ENCODE measurements at regions not wholly inside any gene's neighbourhood (a gene's known extent, or its start where the extent isn't known, plus 50 kb on each side); places are given as distances from the start of the nearest gene placed in this dataset.
A peak's percentile ranks its signal among the peaks of the same experiment; 100 is the strongest.

GRCh38 chr4:122973465-122973864 is 51.1 kb upstream of the NUDT6 start:
- POLR2A ChIA-PET, result no interaction called here
- ATAC-seq, result no peak

GRCh38 chr4:122976111-122976510 is 53.7 kb upstream of the NUDT6 start:
- H3K4me3 ChIP-seq (ENCODE audit: low read length), result no peak overlapping the region
- ChIA-PET CTCF (no interaction called here), POLR2A (no interaction called here)
- peaks cover 7 to 72% (median 52%) of the 10 kb centered on the region in 5 donors for H3K36me3 Mint-ChIP-seq
- peaks cover 0 to 3% (median 0%) of the 10 kb centered on the region in 7 donors for H3K4me1 Mint-ChIP-seq
- H3K4me1 ChIP-seq (ENCODE audit: control insufficient read depth in 2 of 2, insufficient read depth in 2 of 2, low read length in 2 of 2), result no peaks in the 10 kb centered on the region
- no peak overlapping the region for H3K4me3 Mint-ChIP-seq
- DNase-seq (no peak), ATAC-seq (no peak)
- H3K36me3 ChIP-seq (ENCODE audit: control insufficient read depth in 2 of 3, insufficient read depth in 3 of 3, low read length in 3 of 3), result peaks cover 0 to 24% (median 6%) of the 10 kb centered on the region in 3 experiments
- peaks cover 0 to 5% (median 0%) of the 10 kb centered on the region in 3 experiments for H3K9me3 ChIP-seq (ENCODE audit: control insufficient read depth in 2 of 3, low read length in 3 of 3)
- no peaks in the 10 kb centered on the region for H3K27me3 Mint-ChIP-seq
- intact Hi-C loops (cut with micrococcal nuclease), result no loop called here
- no peak overlapping the region for H3K27ac ChIP-seq (ENCODE audit: low read depth, low read length)
- H3K27ac Mint-ChIP-seq, result no peak overlapping the region
- peaks cover 0 to 19% (median 5%) of the 10 kb centered on the region in 11 donors for H3K9me3 Mint-ChIP-seq
- no peaks in the 10 kb centered on the region for H3K27me3 ChIP-seq (ENCODE audit: control insufficient read depth in 2 of 2, insufficient read depth in 2 of 2, low read length in 2 of 2)

More at GRCh38 chr4:122973465-122973864, 51.1 kb upstream of the NUDT6 start:
- H3K9me3 Mint-ChIP-seq, result peaks cover 0 to 16% (median 4%) of the 10 kb centered on the region in 11 donors
- Histone ChIP-seq H3K27me3 (ENCODE audit: control insufficient read depth in 2 of 2, insufficient read depth in 2 of 2, low read length in 2 of 2) (no peaks in the 10 kb centered on the region), H3K27ac (ENCODE audit: low read depth, low read length) (no peak overlapping the region), H3K9me3 (ENCODE audit: control insufficient read depth in 2 of 3, low read length in 3 of 3) (peaks cover 0 to 5% (median 0%) of the 10 kb centered on the region in 3 experiments), H3K4me3 (ENCODE audit: low read length) (no peak overlapping the region), H3K4me1 (ENCODE audit: control insufficient read depth in 2 of 2, insufficient read depth in 2 of 2, low read length in 2 of 2) (no peaks in the 10 kb centered on the region), H3K36me3 (ENCODE audit: control insufficient read depth in 2 of 3, insufficient read depth in 3 of 3, low read length in 3 of 3) (peaks cover 0 to 17% (median 0%) of the 10 kb centered on the region in 3 experiments)
- DNase-seq, result no peak
- peaks cover 10 to 49% (median 36%) of the 10 kb centered on the region in 5 donors for H3K36me3 Mint-ChIP-seq
- CTCF ChIA-PET, result no interaction called here
- no peaks in the 10 kb centered on the region for H3K27me3 Mint-ChIP-seq
- H3K4me3 Mint-ChIP-seq, result no peak overlapping the region
- no peak overlapping the region for H3K27ac Mint-ChIP-seq
- intact Hi-C loops (cut with micrococcal nuclease), result no loop called here
- peaks cover 0 to 3% (median 1%) of the 10 kb centered on the region in 7 donors for H3K4me1 Mint-ChIP-seq

GRCh38 chr4:122977103-122977502 is 54.7 kb upstream of the NUDT6 start:
- Mint-ChIP-seq H3K27ac (no peak overlapping the region), H3K36me3 (peaks cover 7 to 81% (median 59%) of the 10 kb centered on the region in 5 donors)
- peaks cover 0 to 24% (median 6%) of the 10 kb centered on the region in 3 experiments for H3K36me3 ChIP-seq (ENCODE audit: control insufficient read depth in 2 of 3, insufficient read depth in 3 of 3, low read length in 3 of 3)

GRCh38 chr4:122978109-122978508 is 55.7 kb upstream of the NUDT6 start:
- Mint-ChIP-seq H3K27ac (no peak overlapping the region), H3K4me1 (peaks cover 0 to 5% (median 0%) of the 10 kb centered on the region in 7 donors), H3K9me3 (peaks cover 0 to 23% (median 5%) of the 10 kb centered on the region in 11 donors), H3K4me3 (no peak overlapping the region), H3K36me3 (peaks cover 7 to 85% (median 65%) of the 10 kb centered on the region in 5 donors), H3K27me3 (no peaks in the 10 kb centered on the region)
- no peaks in the 10 kb centered on the region for H3K4me1 ChIP-seq (ENCODE audit: control insufficient read depth in 2 of 2, insufficient read depth in 2 of 2, low read length in 2 of 2)
- DNase-seq (no peak), ATAC-seq (no peak)
- H3K36me3 ChIP-seq (ENCODE audit: control insufficient read depth in 2 of 3, insufficient read depth in 3 of 3, low read length in 3 of 3), result peaks cover 0 to 24% (median 6%) of the 10 kb centered on the region in 3 experiments
- intact Hi-C loops (cut with micrococcal nuclease), result no loop called here
- no peak overlapping the region for H3K4me3 ChIP-seq (ENCODE audit: low read length)
- peaks cover 0 to 5% (median 0%) of the 10 kb centered on the region in 3 experiments for H3K9me3 ChIP-seq (ENCODE audit: control insufficient read depth in 2 of 3, low read length in 3 of 3)
- no peaks in the 10 kb centered on the region for H3K27me3 ChIP-seq (ENCODE audit: control insufficient read depth in 2 of 2, insufficient read depth in 2 of 2, low read length in 2 of 2)
- ChIA-PET CTCF (no interaction called here), POLR2A (no interaction called here)
- no peak overlapping the region for H3K27ac ChIP-seq (ENCODE audit: low read depth, low read length)

More at GRCh38 chr4:122977103-122977502, 54.7 kb upstream of the NUDT6 start:
- Mint-ChIP-seq H3K9me3 (peaks cover 0 to 21% (median 5%) of the 10 kb centered on the region in 11 donors), H3K27me3 (no peaks in the 10 kb centered on the region), H3K4me3 (no peak overlapping the region), H3K4me1 (peaks cover 0 to 5% (median 0%) of the 10 kb centered on the region in 7 donors)
- intact Hi-C loops (cut with micrococcal nuclease), result no loop called here
- ATAC-seq, result no peak
- no peaks in the 10 kb centered on the region for H3K27me3 ChIP-seq (ENCODE audit: control insufficient read depth in 2 of 2, insufficient read depth in 2 of 2, low read length in 2 of 2)
- H3K27ac ChIP-seq (ENCODE audit: low read depth, low read length), result no peak overlapping the region
- no peaks in the 10 kb centered on the region for H3K4me1 ChIP-seq (ENCODE audit: control insufficient read depth in 2 of 2, insufficient read depth in 2 of 2, low read length in 2 of 2)
- ChIA-PET CTCF (no interaction called here), POLR2A (no interaction called here)
- H3K4me3 ChIP-seq (ENCODE audit: low read length), result no peak overlapping the region
- peaks cover 0 to 5% (median 0%) of the 10 kb centered on the region in 3 experiments for H3K9me3 ChIP-seq (ENCODE audit: control insufficient read depth in 2 of 3, low read length in 3 of 3)
- no peak for DNase-seq

- peaks cover 0 to 5% (median 0%) of the 10 kb centered on the region in 7 donors for H3K4me1 Mint-ChIP-seq
- no peak overlapping the region for H3K4me3 ChIP-seq (ENCODE audit: low read length)
- H3K27me3 ChIP-seq (ENCODE audit: control insufficient read depth in 2 of 2, insufficient read depth in 2 of 2, low read length in 2 of 2), result no peaks in the 10 kb centered on the region
- H3K4me1 ChIP-seq (ENCODE audit: control insufficient read depth in 2 of 2, insufficient read depth in 2 of 2, low read length in 2 of 2), result no peaks in the 10 kb centered on the region
- no peak overlapping the region for H3K4me3 Mint-ChIP-seq
- ATAC-seq (no peak), DNase-seq (no peak)
- peaks cover 12 to 85% (median 68%) of the 10 kb centered on the region in 5 donors for H3K36me3 Mint-ChIP-seq
- H3K36me3 ChIP-seq (ENCODE audit: control insufficient read depth in 2 of 3, insufficient read depth in 3 of 3, low read length in 3 of 3), result peaks cover 0 to 29% (median 6%) of the 10 kb centered on the region in 3 experiments
- no peaks in the 10 kb centered on the region for H3K27me3 Mint-ChIP-seq
- intact Hi-C loops (cut with micrococcal nuclease), result no loop called here
- CTCF ChIA-PET, result no interaction called here
- H3K9me3 ChIP-seq (ENCODE audit: control insufficient read depth in 2 of 3, low read length in 3 of 3), result peaks cover 0 to 8% (median 0%) of the 10 kb centered on the region in 3 experiments
- no peak overlapping the region for H3K27ac ChIP-seq (ENCODE audit: low read depth, low read length)
- POLR2A ChIA-PET, result no interaction called here
- H3K9me3 Mint-ChIP-seq, result peaks cover 0 to 25% (median 12%) of the 10 kb centered on the region in 11 donors
- H3K27ac Mint-ChIP-seq, result no peak overlapping the region
Measured at GRCh38 chr4:122978789-122979188, 56.4 kb upstream of the NUDT6 start.

GRCh38 chr4:122980860-122981259 is 58.5 kb upstream of the NUDT6 start:
- H3K4me3 ChIP-seq (ENCODE audit: low read length), result no peak overlapping the region
- Mint-ChIP-seq H3K27me3 (no peaks in the 10 kb centered on the region), H3K36me3 (peaks cover 22 to 90% (median 76%) of the 10 kb centered on the region in 5 donors), H3K9me3 (peaks cover 5 to 29% (median 21%) of the 10 kb centered on the region in 11 donors), H3K4me3 (no peak overlapping the region), H3K4me1 (peaks cover 0 to 5% (median 3%) of the 10 kb centered on the region in 7 donors), H3K27ac (peak overlapping the region in 1 of 9 donors; percentile 28)
- DNase-seq (no peak), ATAC-seq (no peak)
- intact Hi-C loops (cut with micrococcal nuclease), result no loop called here
- POLR2A ChIA-PET, result interaction anchor here (0.7 kb wide), 1 partner anchor 71 kb away, joined by 3 read pairs; no protein-coding TSS in a partner anchor
- H3K27me3 ChIP-seq (ENCODE audit: control insufficient read depth in 2 of 2, insufficient read depth in 2 of 2, low read length in 2 of 2), result no peaks in the 10 kb centered on the region
- peaks cover 0 to 9% (median 0%) of the 10 kb centered on the region in 3 experiments for H3K9me3 ChIP-seq (ENCODE audit: control insufficient read depth in 2 of 3, low read length in 3 of 3)
- H3K36me3 ChIP-seq (ENCODE audit: control insufficient read depth in 2 of 3, insufficient read depth in 3 of 3, low read length in 3 of 3), result peaks cover 0 to 36% (median 6%) of the 10 kb centered on the region in 3 experiments
- no peaks in the 10 kb centered on the region for H3K4me1 ChIP-seq (ENCODE audit: control insufficient read depth in 2 of 2, insufficient read depth in 2 of 2, low read length in 2 of 2)
- CTCF ChIA-PET, result no interaction called here
- H3K27ac ChIP-seq (ENCODE audit: low read depth, low read length), result no peak overlapping the region

GRCh38 chr4:122988696-122989095 is 66.3 kb upstream of the NUDT6 start:
- no peak overlapping the region for H3K4me3 ChIP-seq (ENCODE audit: low read length)
- Mint-ChIP-seq H3K27ac (no peak overlapping the region), H3K27me3 (no peaks in the 10 kb centered on the region), H3K9me3 (peaks cover 17 to 63% (median 35%) of the 10 kb centered on the region in 11 donors), H3K4me3 (no peak overlapping the region), H3K36me3 (peaks cover 46 to 86% (median 75%) of the 10 kb centered on the region in 5 donors), H3K4me1 (peaks cover 0 to 5% (median 0%) of the 10 kb centered on the region in 7 donors)
- peaks cover 0 to 21% (median 0%) of the 10 kb centered on the region in 3 experiments for H3K9me3 ChIP-seq (ENCODE audit: control insufficient read depth in 2 of 3, low read length in 3 of 3)
- H3K27me3 ChIP-seq (ENCODE audit: control insufficient read depth in 2 of 2, insufficient read depth in 2 of 2, low read length in 2 of 2), result no peaks in the 10 kb centered on the region
- intact Hi-C loops (cut with micrococcal nuclease), result no loop called here
- no peak overlapping the region for H3K27ac ChIP-seq (ENCODE audit: low read depth, low read length)
- peaks cover 0 to 21% (median 0%) of the 10 kb centered on the region in 3 experiments for H3K36me3 ChIP-seq (ENCODE audit: control insufficient read depth in 2 of 3, insufficient read depth in 3 of 3, low read length in 3 of 3)
- ATAC-seq, result no peak
- CTCF ChIA-PET, result no interaction called here
- no peaks in the 10 kb centered on the region for H3K4me1 ChIP-seq (ENCODE audit: control insufficient read depth in 2 of 2, insufficient read depth in 2 of 2, low read length in 2 of 2)
- POLR2A ChIA-PET, result no interaction called here
- no peak for DNase-seq

All from naive thymus-derived CD4-positive, alpha-beta T cell (primary cell).